ENCODE measurements at regions not wholly inside any gene's neighbourhood (a gene's known extent, or its start where the extent isn't known, plus 50 kb on each side); places are given as distances from the start of the nearest gene placed in this dataset.

GRCh38 chr1:169025412-169025811, 81.1 kb upstream of the ATP1B1 start:
- DNase-seq (no peak), ATAC-seq (no peak)
- intact Hi-C loops (cut with DNase I) = no loop called here
- 91 to 100% (median 96%) methylated on average over 1 of the region's 1 CpG for WGBS, 3 donors
- Histone ChIP-seq H3K9me3 (no peaks in the 10 kb centered on the region), H3K36me3 (ENCODE audit: insufficient read depth in 1 of 2, low read depth in 1 of 2) (no peaks in the 10 kb centered on the region), H3K4me3 (no peak overlapping the region), H3K4me1 (no peaks in the 10 kb centered on the region), H3K27me3 (ENCODE audit: insufficient read depth in 3 of 3, low read length in 2 of 3) (no peaks in the 10 kb centered on the region), H3K27ac (no peak overlapping the region)
- TF ChIP-seq CTCF (IDR thresholded peaks at IDR 0.05) = no peak

- Histone ChIP-seq H3K36me3 (ENCODE audit: insufficient read depth in 1 of 2, low read depth in 1 of 2) (no peaks in the 10 kb centered on the region), H3K27ac (no peak overlapping the region), H3K4me1 (no peaks in the 10 kb centered on the region), H3K4me3 (no peak overlapping the region), H3K27me3 (ENCODE audit: insufficient read depth in 3 of 3, low read length in 2 of 3) (no peaks in the 10 kb centered on the region), H3K9me3 (no peaks in the 10 kb centered on the region)
- 79 to 89% (median 79%) methylated on average over 8 of the region's 8 CpGs for WGBS, 3 donors
- TF ChIP-seq CTCF (IDR thresholded peaks at IDR 0.05) = no peak
- no peak for DNase-seq
- intact Hi-C loops (cut with DNase I) = no loop called here
- no peak for ATAC-seq
Measured at GRCh38 chr1:169027607-169028320, 78.7 kb upstream of the ATP1B1 start.

- no peak overlapping the region for H3K27ac ChIP-seq
- DNase-seq = no peak
- no peak for TF ChIP-seq CTCF (IDR thresholded peaks at IDR 0.05)
- H3K36me3 ChIP-seq (ENCODE audit: insufficient read depth in 1 of 2, low read depth in 1 of 2) = no peaks in the 10 kb centered on the region
- H3K9me3 ChIP-seq = no peaks in the 10 kb centered on the region
- WGBS, 3 donors = 21 to 45% (median 43%) methylated on average over 5 of the region's 5 CpGs
- peak in 2 of 4 donors; percentile 21 to 48 for ATAC-seq
- H3K4me3 ChIP-seq = peak overlapping the region; percentile 5
- intact Hi-C loops (cut with DNase I) = no loop called here
- H3K27me3 ChIP-seq (ENCODE audit: insufficient read depth in 3 of 3, low read length in 2 of 3) = no peaks in the 10 kb centered on the region
- no peaks in the 10 kb centered on the region for H3K4me1 ChIP-seq
Measured at GRCh38 chr1:169031566-169032224, 74.8 kb upstream of the ATP1B1 start.

- no peak for TF ChIP-seq CTCF (IDR thresholded peaks at IDR 0.05)
- Histone ChIP-seq H3K27me3 (ENCODE audit: insufficient read depth in 3 of 3, low read length in 2 of 3) (no peaks in the 10 kb centered on the region), H3K4me1 (peaks cover 5% of the 10 kb centered on the region), H3K27ac (no peak overlapping the region), H3K9me3 (no peaks in the 10 kb centered on the region), H3K4me3 (no peak overlapping the region), H3K36me3 (ENCODE audit: insufficient read depth in 1 of 2, low read depth in 1 of 2) (no peaks in the 10 kb centered on the region)
- WGBS, 3 donors = 77 to 88% (median 80%) methylated on average over 4 of the region's 4 CpGs
- ATAC-seq = no peak
- no peak for DNase-seq
- intact Hi-C loops (cut with DNase I) = loop anchor here in 1 of 2 donors (5.0 kb wide), 1 partner anchor 1339 kb away; no protein-coding TSS in a partner anchor
Measured at GRCh38 chr1:169041366-169041765, 65.1 kb upstream of the ATP1B1 start.
